Astrocyte of the cerebellum (primary cell): ENCODE measurements at regions not wholly inside any gene's neighbourhood (a gene's known extent, or its start where the extent isn't known, plus 50 kb on each side); places are given as distances from the start of the nearest gene placed in this dataset.

ENCODE experiments used
- DNase-seq: peaks from one replicate; pipeline ENCODE4 v3.0.0-alpha.2; 2011; ENCODE audit warnings: low read depth
- H3K4me3 ChIP-seq: 2 replicates; pipeline ENCODE4 v1.5.1; 2011; ENCODE audit warnings: mild to moderate bottlenecking, low read depth, low read length, moderate library complexity
- CTCF ChIP-seq: IDR thresholded peaks from 2 replicates; pipeline ENCODE4 v1.5.1; 2012; ENCODE audit warnings: low read length, low read depth, moderate library complexity, mild to moderate bottlenecking; ENCODE audit errors: missing control alignments
- in situ Hi-C: cut with HindIII; loops from 2 replicates; pipeline ENCODE4 v1.10.0; 2017; ENCODE audit warnings: low sequenced_read_pairs

- DNase-seq = no peak
- in situ Hi-C loops = no loop called here
- TF ChIP-seq CTCF = no peak
- H3K4me3 ChIP-seq = no peak overlapping the region
Measured at GRCh38 chr20:48076747-48077146, 291.5 kb upstream of the SULF2 start.

- no peak for TF ChIP-seq CTCF
- in situ Hi-C loops = no loop called here
- no peak overlapping the region for H3K4me3 ChIP-seq
- no peak for DNase-seq
Measured at GRCh38 chr20:48076247-48076646, 291.0 kb upstream of the SULF2 start.

GRCh38 chr20:48075591-48076174 lies 290.4 kb upstream of the SULF2 start:
- in situ Hi-C loops = no loop called here
- H3K4me3 ChIP-seq = no peak overlapping the region
- DNase-seq = no peak
- no peak for TF ChIP-seq CTCF

- H3K4me3 ChIP-seq = no peak overlapping the region
- in situ Hi-C loops = no loop called here
- no peak for DNase-seq
- TF ChIP-seq CTCF = no peak
Measured at GRCh38 chr20:48070991-48071652, 285.8 kb upstream of the SULF2 start.

- in situ Hi-C loops = no loop called here
- DNase-seq = no peak
- TF ChIP-seq CTCF = no peak
- H3K4me3 ChIP-seq = no peak overlapping the region
Measured at GRCh38 chr20:48069596-48069995, 284.3 kb upstream of the SULF2 start.

GRCh38 chr20:48066851-48067250 lies 281.6 kb upstream of the SULF2 start:
- no peak for DNase-seq
- in situ Hi-C loops = no loop called here
- H3K4me3 ChIP-seq = no peak overlapping the region
- TF ChIP-seq CTCF = no peak
